RWPE1 (cell line): ENCODE measurements at regions not wholly inside any gene's neighbourhood (a gene's known extent, or its start where the extent isn't known, plus 50 kb on each side); places are given as distances from the start of the nearest gene placed in this dataset.

Experiments used
- CTCF ChIA-PET: fragments of 350-600 bp; sonication (Branson Sonifier 250); formaldehyde crosslinking; extraction: SDS; loops from one replicate; lab custom pipeline; 2021; lab: Yijun Ruan, JAX
- POLR2A ChIA-PET: fragments of 400-600 bp; formaldehyde crosslinking; extraction: SDS; loops from one replicate; lab custom pipeline; 2020; ENCODE audit warnings: antibody characterized with exemption; ENCODE audit not compliant: low non-redundant PET; lab: Yijun Ruan, JAX
- DNase-seq: peaks from one replicate; pipeline ENCODE4 v3.0.0; 2012; ENCODE audit warnings: low spot score
- H3K27ac ChIP-seq: fragments of 450-650 bp; 2 replicates; pipeline ENCODE4 v1.5.1; 2017
- TF ChIP-seq, protein P1 (sequence below): fragments of 450-650 bp; conservative IDR thresholded peaks from 2 replicates; pipeline ENCODE4 v1.5.1; 2017; ENCODE audit warnings: low read depth, mild to moderate bottlenecking

DNA sequence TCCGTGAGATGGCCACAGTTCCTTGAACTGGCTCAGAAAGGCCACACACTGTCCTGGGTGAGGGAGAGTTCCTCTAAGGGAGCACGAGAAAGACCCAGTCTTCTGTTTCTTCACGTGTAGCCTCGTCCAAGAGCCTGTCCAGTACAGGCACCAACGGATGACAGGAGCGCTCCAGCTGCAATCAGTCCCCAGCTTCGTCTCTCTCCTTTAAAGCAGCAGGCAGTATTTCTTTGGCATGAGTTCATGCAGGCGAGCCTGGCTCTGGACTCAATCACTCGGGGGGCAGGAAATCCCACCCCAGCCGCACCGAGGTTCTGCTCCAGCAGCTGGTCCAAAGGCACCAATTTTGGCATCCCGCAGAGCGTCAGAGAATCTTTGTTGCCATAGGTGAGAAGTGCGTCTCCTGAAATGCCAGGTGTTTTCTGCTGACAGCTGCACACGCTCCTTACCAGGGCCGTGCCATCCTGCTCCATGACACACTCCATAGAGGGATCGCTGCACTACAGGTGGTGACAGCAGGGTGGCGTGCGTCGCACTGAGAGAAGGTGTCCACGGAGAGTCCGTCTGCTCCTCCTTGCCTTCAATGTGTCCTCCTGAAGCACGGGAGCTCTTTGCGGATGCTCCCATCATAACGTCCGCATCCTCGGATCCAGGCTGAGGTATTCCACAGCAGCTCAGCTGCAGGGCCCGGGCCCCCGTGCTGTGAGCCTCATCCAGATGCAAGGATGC lies 59.6 kb upstream of the AFDN start:
- no peak overlapping the region for H3K27ac ChIP-seq
- no peak for DNase-seq
- CTCF ChIA-PET = no interaction called here
- TF ChIP-seq, protein P1, sequence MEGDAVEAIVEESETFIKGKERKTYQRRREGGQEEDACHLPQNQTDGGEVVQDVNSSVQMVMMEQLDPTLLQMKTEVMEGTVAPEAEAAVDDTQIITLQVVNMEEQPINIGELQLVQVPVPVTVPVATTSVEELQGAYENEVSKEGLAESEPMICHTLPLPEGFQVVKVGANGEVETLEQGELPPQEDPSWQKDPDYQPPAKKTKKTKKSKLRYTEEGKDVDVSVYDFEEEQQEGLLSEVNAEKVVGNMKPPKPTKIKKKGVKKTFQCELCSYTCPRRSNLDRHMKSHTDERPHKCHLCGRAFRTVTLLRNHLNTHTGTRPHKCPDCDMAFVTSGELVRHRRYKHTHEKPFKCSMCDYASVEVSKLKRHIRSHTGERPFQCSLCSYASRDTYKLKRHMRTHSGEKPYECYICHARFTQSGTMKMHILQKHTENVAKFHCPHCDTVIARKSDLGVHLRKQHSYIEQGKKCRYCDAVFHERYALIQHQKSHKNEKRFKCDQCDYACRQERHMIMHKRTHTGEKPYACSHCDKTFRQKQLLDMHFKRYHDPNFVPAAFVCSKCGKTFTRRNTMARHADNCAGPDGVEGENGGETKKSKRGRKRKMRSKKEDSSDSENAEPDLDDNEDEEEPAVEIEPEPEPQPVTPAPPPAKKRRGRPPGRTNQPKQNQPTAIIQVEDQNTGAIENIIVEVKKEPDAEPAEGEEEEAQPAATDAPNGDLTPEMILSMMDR = no peak
- POLR2A ChIA-PET = no interaction called here

DNA sequence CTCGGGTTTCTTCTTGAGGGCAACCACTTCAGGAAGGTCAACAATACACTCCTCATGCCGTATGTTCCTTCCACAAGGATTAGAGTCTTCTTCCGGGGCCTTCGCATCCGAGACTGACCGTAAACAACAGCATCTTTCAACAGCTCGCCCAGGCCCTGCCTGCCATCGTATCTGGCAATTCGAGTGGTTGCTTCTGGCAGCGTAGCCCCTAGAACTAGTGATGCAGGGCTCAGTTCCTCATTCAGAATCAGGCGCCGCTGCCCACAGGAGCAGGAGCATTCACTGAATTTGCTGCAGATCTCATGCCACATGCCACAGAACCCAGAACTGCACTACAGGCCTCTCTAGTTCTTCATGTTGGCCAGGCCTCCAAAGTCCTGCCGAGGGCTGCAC lies 59.0 kb upstream of the AFDN start:
- POLR2A ChIA-PET = no interaction called here
- CTCF ChIA-PET = interaction anchor here (0.6 kb wide), 1 partner anchor 35 kb away, joined by 3 read pairs; no protein-coding TSS in a partner anchor
- TF ChIP-seq, protein P1 = no peak
- H3K27ac ChIP-seq = no peak overlapping the region
- DNase-seq = no peak

DNA sequence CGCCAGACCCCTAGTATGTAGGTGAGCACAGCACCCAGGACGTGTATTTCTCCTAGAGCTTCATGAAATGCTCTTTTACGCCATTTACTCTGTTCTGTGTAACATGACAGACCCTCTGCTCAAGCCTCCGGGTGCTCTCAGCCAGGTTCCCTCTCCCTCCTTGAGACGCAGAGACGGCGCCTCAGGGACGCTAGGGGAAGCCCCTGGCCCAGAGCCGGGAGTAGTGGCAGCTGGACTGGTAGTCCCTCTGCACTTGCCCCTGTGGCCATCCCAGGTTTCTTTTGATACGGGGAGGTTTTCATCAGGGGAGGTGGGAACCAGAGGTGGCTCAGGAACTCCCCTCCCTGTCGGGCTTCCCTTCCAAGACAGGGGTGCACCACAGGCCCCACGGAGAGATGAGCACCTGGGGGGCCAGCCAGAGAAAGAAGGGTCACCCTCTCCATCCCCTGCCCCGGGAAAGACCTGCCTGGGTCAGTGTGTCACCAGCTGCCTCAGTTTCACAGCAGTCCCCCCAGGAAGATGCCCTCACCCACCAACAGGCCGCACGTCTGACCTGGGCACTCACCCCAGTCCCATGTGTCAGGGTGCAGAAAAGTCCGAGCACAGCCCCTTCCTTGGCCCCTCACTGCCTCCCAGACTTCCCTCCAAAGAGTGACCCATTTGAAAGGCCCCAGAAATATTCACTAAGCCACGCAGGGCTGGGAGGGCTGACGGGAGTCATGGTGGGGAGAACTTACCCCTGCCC lies 58.1 kb upstream of the AFDN start:
- no peak for DNase-seq
- CTCF ChIA-PET = interaction anchor here (0.6 kb wide), 1 partner anchor 34 kb away, joined by 3 read pairs; no protein-coding TSS in a partner anchor
- H3K27ac ChIP-seq = no peak overlapping the region
- TF ChIP-seq, protein P1 = no peak
- POLR2A ChIA-PET = no interaction called here

DNA sequence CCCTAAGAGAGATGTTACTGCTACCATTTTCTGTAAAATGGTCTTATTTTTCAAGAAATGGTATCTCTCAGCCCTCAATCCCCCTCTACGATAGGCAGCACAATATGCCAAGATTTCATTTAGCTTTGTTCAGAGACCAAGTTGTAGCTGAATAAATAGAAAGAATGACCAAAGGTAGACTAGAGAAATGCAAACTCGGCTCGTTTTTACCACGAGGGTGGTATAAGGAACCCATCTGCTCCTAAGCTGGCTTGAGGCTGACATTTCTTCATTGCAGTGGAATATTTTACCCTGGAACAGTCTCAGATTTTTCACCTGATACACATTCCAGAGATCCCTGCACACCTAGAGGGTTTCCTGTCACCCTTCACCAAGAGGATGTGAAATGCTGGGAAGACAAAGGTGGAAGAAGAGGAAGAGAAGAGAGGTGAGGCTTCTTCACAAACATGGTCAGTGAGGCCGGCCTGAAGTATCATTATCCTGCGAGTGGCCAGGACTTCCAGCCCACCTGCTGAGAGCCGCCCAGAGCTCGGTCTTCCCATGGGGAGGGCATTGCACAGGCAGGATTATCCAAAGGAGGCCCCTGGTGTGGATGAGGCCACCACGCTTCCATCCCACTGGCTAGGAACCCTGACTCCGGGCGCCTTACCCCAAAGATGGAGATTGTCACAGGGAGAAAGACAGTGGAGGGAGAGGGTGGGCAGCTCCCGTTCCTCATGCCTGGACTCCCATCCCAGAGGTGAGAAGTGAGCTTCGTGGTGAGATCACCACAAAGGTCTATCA lies 57.1 kb upstream of the AFDN start:
- ChIA-PET CTCF (no interaction called here), POLR2A (no interaction called here)
- no peak overlapping the region for H3K27ac ChIP-seq
- DNase-seq = no peak
- TF ChIP-seq, protein P1 = no peak

DNA sequence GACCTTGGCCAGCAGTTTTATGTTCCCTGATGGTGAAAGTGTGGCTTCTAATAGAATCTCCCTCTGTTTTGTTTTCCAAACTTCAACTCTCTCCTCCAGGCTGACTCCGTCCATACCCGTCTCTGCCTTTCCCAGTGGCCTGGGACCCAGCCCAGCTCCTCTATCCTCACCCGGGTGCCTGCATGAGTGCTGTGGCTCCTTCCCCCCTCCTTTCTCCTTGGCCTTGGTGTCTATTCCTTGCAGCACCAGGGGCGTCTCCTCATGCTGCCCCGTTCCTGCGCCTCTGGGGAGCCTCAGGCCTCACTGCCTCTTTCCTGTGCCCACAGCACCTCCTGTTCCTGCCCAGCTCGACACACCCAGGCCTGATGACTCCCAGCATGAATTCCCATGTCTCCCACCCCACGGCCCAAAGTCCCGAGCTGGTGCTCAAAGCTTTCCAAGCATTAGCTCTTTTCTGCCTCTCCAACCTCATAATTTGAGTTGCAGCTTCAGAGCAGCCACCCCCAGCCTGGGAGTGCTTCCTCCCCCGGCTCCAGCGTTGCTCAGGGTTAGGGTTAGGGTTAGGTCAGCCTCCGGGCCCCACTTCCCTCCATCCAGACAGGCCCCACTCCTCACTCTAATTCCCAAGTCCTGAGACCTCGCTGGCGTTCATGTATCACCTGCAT lies 56.3 kb upstream of the AFDN start:
- ChIA-PET POLR2A (no interaction called here), CTCF (interaction anchor here (0.6 to 0.7 kb wide), 2 partner anchors 11 to 189 kb away, joined by 3 read pairs; no protein-coding TSS in a partner anchor)
- H3K27ac ChIP-seq = no peak overlapping the region
- DNase-seq = no peak
- TF ChIP-seq, protein P1 = no peak

DNA sequence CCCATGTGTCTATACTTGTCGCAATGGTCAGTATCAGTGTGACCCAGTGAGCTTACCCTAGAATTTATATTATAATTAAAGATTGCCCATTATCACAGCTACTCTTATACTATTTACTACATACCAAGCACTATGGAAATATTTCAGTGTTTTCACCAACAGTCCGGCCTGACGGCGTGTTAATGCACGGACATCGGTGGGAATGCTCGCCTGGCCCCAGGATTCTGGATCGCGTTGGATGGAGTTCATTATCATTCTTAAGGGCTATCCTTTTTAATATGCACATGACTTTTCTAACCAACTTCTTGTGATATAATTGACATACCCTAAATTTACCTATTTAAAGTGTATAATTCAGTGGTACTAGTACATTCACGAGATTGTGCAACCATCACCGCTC lies 51.8 kb upstream of the AFDN start:
- ChIA-PET POLR2A (no interaction called here), CTCF (no interaction called here)
- TF ChIP-seq, protein P1 = no peak
- no peak overlapping the region for H3K27ac ChIP-seq
- DNase-seq = no peak
